OCI-LY3 (cell line): ENCODE measurements at regions not wholly inside any gene's neighbourhood (a gene's known extent, or its start where the extent isn't known, plus 50 kb on each side); places are given as distances from the start of the nearest gene placed in this dataset.

Experiments
- H2AFZ ChIP-seq: fragments of 200-600, 300-600 bp; shearing (Covaris generic); 2 replicates; pipeline ENCODE4 v1.6.0; 2014; ENCODE audit warnings: antibody characterized with exemption, low read depth, low read length
- H3K27ac ChIP-seq: fragments of 200-600, 300-600 bp; sonication (generic); 2 replicates; pipeline ENCODE4 v1.5.1; 2014; ENCODE audit warnings: mild to moderate bottlenecking, low read length, moderate library complexity, mixed read lengths
- H3K27me3 ChIP-seq: fragments of 200-600, 300-600 bp; sonication (generic); 2 replicates; pipeline ENCODE4 v1.6.1; 2014; ENCODE audit warnings: low read depth, low read length, mixed read lengths
- H3K36me3 ChIP-seq: fragments of 200-600, 300-600 bp; sonication (generic); replicated peaks from 2 replicates; pipeline ENCODE3; 2014; ENCODE audit warnings: low read depth, low read length, mixed read lengths
- H3K4me1 ChIP-seq: fragments of 300-600, 200-600 bp; sonication (generic); 2 replicates; pipeline ENCODE4 v1.6.1; 2014; ENCODE audit warnings: low read length, mixed read lengths
- H3K4me2 ChIP-seq: fragments of 200-600, 300-600 bp; sonication (generic); 2 replicates; pipeline ENCODE4 v1.6.1; 2014; ENCODE audit warnings: low read length, mixed read lengths
- H3K4me3 ChIP-seq: fragments of 300-600, 200-600 bp; sonication (generic); 2 replicates; pipeline ENCODE4 v1.5.1; 2014; ENCODE audit warnings: antibody characterized with exemption, mild to moderate bottlenecking, low read length, moderate library complexity
- H3K79me2 ChIP-seq: fragments of 300-600, 200-600 bp; shearing (Covaris generic); 2 replicates; pipeline ENCODE4 v1.6.1; 2014; ENCODE audit warnings: mild to moderate bottlenecking, low read length, mixed read lengths
- H3K9ac ChIP-seq: fragments of 300-600, 200-600 bp; shearing (Covaris generic); 2 replicates; pipeline ENCODE4 v1.6.0; 2014; ENCODE audit warnings: mild to moderate bottlenecking, low read length, moderate library complexity
- H3K9me3 ChIP-seq: fragments of 200-600, 300-600 bp; shearing (Covaris generic); 2 replicates; pipeline ENCODE4 v1.6.1; 2014; ENCODE audit warnings: low read length, mixed read lengths; ENCODE audit not compliant: insufficient read depth
- H4K20me1 ChIP-seq: fragments of 200-600, 300-600 bp; sonication (generic); 2 replicates; pipeline ENCODE4 v1.6.1; 2016; ENCODE audit warnings: low read length, mixed read lengths; ENCODE audit not compliant: insufficient read depth
- EZH2phosphoT487 ChIP-seq: fragments of 200-600 bp; shearing (Covaris generic); IDR thresholded peaks from 2 replicates; pipeline ENCODE4 v1.6.1; 2018; ENCODE audit warnings: antibody characterized with exemption, mixed run types, low read depth
- TF ChIP-seq, protein P1 (sequence below): fragments of 200-600, 300-600 bp; sonication (generic); IDR thresholded peaks from 2 replicates; pipeline ENCODE4 v1.5.1; 2014; ENCODE audit warnings: antibody characterized with exemption, low read length, low read depth

DNA sequence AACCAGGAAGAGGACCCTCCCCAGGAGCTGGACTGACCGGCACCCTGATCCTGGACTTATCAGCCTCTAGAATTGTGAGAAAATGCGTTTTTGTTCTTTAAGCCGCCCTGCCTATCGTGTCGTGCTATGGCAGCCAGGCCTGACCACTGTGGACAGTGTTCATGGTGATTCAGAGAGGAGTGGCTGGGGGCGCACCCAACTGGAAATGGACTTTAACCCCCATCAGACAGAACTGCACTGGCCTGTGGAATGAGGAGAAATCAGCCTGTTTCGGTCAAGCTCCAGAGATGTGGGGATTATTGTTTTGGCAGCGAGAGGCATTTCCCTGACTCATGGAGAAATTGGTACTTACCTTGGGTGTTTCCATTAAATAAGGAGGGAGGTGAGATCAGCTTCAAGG, 1437.8 kb downstream of the BRD1 start:
- no peak overlapping the region for H3K4me3 ChIP-seq
- no peak overlapping the region for H3K9ac ChIP-seq
- no peak overlapping the region for H3K4me2 ChIP-seq
- no peak for TF ChIP-seq EZH2phosphoT487
- TF ChIP-seq, protein P1, sequence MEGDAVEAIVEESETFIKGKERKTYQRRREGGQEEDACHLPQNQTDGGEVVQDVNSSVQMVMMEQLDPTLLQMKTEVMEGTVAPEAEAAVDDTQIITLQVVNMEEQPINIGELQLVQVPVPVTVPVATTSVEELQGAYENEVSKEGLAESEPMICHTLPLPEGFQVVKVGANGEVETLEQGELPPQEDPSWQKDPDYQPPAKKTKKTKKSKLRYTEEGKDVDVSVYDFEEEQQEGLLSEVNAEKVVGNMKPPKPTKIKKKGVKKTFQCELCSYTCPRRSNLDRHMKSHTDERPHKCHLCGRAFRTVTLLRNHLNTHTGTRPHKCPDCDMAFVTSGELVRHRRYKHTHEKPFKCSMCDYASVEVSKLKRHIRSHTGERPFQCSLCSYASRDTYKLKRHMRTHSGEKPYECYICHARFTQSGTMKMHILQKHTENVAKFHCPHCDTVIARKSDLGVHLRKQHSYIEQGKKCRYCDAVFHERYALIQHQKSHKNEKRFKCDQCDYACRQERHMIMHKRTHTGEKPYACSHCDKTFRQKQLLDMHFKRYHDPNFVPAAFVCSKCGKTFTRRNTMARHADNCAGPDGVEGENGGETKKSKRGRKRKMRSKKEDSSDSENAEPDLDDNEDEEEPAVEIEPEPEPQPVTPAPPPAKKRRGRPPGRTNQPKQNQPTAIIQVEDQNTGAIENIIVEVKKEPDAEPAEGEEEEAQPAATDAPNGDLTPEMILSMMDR: no peak
- H3K9me3 ChIP-seq: 0 out of 2 replicates have a peak, but pooled peaks cover 6% of the 10 kb centered on the region
- no peaks in the 10 kb centered on the region for H3K79me2 ChIP-seq
- H3K27me3 ChIP-seq: no peaks in the 10 kb centered on the region
- no peak overlapping the region for H2AFZ ChIP-seq
- no peaks in the 10 kb centered on the region for H3K4me1 ChIP-seq
- H3K27ac ChIP-seq: no peak overlapping the region
- H4K20me1 ChIP-seq: no peaks in the 10 kb centered on the region
- no peaks in the 10 kb centered on the region for H3K36me3 ChIP-seq

DNA sequence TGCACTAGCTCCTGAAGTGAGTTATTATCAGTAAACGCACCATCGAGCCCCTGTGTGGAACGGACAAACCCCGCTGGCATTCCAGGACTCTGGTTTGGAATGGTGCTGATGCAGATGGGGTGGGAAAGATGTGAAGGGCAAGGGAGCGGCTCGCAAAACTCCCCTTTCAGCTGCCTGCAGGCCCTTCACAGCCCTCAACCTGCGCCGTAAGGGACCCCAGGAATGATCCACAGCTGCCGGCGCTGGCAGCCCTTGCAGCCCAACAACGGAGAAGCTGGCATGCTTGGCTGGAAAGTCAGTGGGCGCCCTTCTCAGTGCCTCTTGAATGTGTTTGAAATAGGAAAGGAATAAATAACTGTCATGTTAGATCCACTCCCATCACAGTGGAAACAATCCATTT, 1445.5 kb downstream of the BRD1 start:
- no peak overlapping the region for H3K9ac ChIP-seq
- no peaks in the 10 kb centered on the region for H3K79me2 ChIP-seq
- no peak overlapping the region for H3K27ac ChIP-seq
- no peak overlapping the region for H2AFZ ChIP-seq
- no peak overlapping the region for H3K4me3 ChIP-seq
- 0 out of 2 replicates have a peak, but pooled peaks cover 6% of the 10 kb centered on the region for H3K9me3 ChIP-seq
- no peaks in the 10 kb centered on the region for H3K4me1 ChIP-seq
- H3K4me2 ChIP-seq: no peak overlapping the region
- H3K27me3 ChIP-seq: no peaks in the 10 kb centered on the region
- H4K20me1 ChIP-seq: no peaks in the 10 kb centered on the region
- H3K36me3 ChIP-seq: no peaks in the 10 kb centered on the region
- TF ChIP-seq, protein P1: no peak
- TF ChIP-seq EZH2phosphoT487: no peak

DNA sequence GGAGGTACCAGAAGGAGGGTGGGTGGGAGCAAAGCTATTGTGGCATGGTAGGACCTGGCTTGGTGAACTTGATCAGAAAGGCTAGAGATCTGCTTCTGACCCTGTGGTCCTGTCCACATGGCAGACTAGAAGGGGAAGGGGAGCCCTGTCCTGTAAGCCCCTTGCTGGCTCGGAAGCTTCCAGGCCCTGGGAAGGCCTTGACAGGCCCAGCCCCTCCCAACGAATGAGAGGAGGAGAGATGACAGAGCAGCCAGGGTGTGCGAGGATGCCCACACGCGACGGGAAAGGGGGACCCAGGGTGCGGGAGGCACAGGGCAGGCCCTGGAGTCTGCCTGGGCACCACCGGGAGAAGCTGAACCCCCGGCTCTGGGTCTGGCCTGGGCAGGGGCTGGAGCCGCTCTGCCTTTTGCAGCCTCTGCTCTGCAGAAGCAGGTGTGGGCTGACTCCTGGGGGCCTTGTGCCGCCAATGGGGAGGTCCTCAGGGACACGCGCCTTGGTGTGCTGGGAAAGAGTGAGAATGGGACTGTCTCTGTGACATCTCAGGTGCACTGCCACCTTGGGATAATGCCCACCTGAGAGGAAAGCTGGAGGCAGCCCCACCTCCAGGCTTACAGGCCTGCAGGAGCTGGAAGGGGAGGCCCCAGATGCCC, 1447.5 kb downstream of the BRD1 start:
- H3K4me2 ChIP-seq: no peak overlapping the region
- no peaks in the 10 kb centered on the region for H3K4me1 ChIP-seq
- no peaks in the 10 kb centered on the region for H3K79me2 ChIP-seq
- H2AFZ ChIP-seq: no peak overlapping the region
- H3K27me3 ChIP-seq: no peaks in the 10 kb centered on the region
- no peaks in the 10 kb centered on the region for H3K9me3 ChIP-seq
- TF ChIP-seq EZH2phosphoT487: no peak
- TF ChIP-seq, protein P1: no peak
- H3K27ac ChIP-seq: no peak overlapping the region
- no peak overlapping the region for H3K9ac ChIP-seq
- no peak overlapping the region for H3K4me3 ChIP-seq
- peaks cover 1% of the 10 kb centered on the region; the same call in 1 of the 2 replicates for H4K20me1 ChIP-seq
- no peaks in the 10 kb centered on the region for H3K36me3 ChIP-seq

DNA sequence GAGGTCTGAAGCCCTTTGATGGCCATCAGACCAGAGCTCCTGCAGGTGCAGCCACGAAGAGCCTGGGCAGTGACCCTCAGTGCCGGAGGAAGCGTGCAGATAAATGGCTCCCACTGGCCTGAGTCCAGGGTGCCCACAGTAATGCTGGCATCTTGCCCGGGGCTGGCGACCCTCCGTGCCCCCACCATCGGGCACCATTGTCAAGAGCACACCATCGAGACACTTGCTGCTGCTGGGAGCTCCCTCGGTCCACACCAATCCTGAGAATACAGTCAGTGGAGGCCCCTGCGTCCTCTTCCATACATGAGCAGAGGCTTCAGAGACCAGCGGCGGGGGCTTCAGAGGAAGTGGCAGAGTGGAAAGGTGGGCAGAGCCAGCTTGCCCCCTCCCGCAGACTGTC, 1448.3 kb downstream of the BRD1 start:
- Histone ChIP-seq H3K9me3 (no peaks in the 10 kb centered on the region), H3K9ac (no peak overlapping the region), H3K27me3 (no peaks in the 10 kb centered on the region), H3K36me3 (no peaks in the 10 kb centered on the region), H3K79me2 (no peaks in the 10 kb centered on the region), H3K4me3 (no peak overlapping the region), H3K4me1 (no peaks in the 10 kb centered on the region), H4K20me1 (peaks cover 2% of the 10 kb centered on the region; the same call in 1 of the 2 replicates), H3K4me2 (no peak overlapping the region), H2AFZ (no peak overlapping the region), H3K27ac (no peak overlapping the region)
- TF ChIP-seq EZH2phosphoT487: no peak
- TF ChIP-seq, protein P1: no peak
